ENCODE measurements at regions not wholly inside any gene's neighbourhood (a gene's known extent, or its start where the extent isn't known, plus 50 kb on each side); places are given as distances from the start of the nearest gene placed in this dataset.

GRCh38 chr6:131510591-131510990, 62.4 kb upstream of the ARG1 start:
- no peak for DNase-seq

DNA sequence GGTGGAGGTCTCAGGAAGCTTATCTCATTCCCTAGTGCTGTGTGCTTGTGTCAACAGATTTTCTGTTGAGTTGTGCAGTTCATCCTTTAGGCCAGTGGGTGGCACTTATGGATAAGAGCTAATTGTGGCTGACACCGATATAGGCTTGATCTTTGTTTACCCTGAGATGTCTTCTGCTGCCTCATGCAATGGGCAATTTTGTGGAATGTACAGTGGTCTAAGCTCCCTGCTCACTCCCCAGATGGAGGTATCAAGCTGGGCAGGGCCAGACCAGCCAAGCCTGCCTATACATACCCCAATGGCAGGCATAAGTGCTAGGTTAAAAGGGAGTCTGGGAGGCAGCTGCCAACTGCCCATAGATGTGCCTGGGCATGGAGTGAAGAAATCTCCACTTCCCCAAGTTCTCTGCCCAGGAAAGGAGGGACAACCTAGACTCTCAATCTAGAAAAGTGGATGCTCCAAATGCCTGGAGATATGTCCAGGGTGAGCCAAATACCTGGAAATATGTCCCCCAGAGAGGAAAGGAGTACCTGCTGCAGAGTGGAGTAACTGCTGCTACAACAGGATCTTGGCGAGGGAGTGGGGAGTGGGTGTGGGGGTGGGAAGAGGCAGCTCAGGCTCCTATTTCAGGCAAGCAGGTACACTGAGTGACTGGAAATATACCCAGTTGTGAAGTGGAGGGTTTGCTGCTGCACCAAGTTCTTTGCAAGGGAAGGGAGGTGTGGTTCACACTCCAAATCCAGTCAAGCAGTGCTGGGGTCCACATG, 53.2 kb upstream of the ARG1 start:
- DNase-seq: no peak
